Left lung (tissue), 4 donors: ENCODE measurements at regions not wholly inside any gene's neighbourhood (a gene's known extent, or its start where the extent isn't known, plus 50 kb on each side); places are given as distances from the start of the nearest gene placed in this dataset.

Experiments used
- ATAC-seq: fragments of 200-7000 bp; cut with Tn5 transposase; one replicate; pipeline ENCODE4 v1.9.1; 2020; ENCODE audit warnings: moderate library complexity
- DNase-seq, 4 donors: peaks; one replicate each; pipeline ENCODE4 v3.0.0-alpha.2; 2013 to 2020
- H3K27ac ChIP-seq, 2 donors: fragments of 200-600 bp; sonication (generic) in 1 of 2; one replicate each; pipeline versions ENCODE4 v1.5.0 to v1.8.0; 2020 to 2021
- H3K27me3 ChIP-seq, 2 donors: fragments of 200-600 bp; sonication (generic) in 1 of 2; one replicate each; pipeline versions ENCODE4 v1.5.0 to v1.8.0; 2020 to 2021
- H3K36me3 ChIP-seq, 2 donors: fragments of 200-600 bp; sonication (generic) in 1 of 2; one replicate each; pipeline versions ENCODE4 v1.5.0 to v1.8.0; 2020 to 2021
- H3K4me1 ChIP-seq, 2 donors: fragments of 200-600 bp; one replicate each; pipeline ENCODE4 v1.8.0; 2021
- H3K4me3 ChIP-seq, 2 donors: fragments of 200-600 bp; sonication (generic) in 1 of 2; one replicate each; pipeline versions ENCODE4 v1.5.0 to v1.8.0; 2020 to 2021; ENCODE audit warnings: mild to moderate bottlenecking in 1 of 2
- H3K9me3 ChIP-seq, 2 donors: fragments of 200-600 bp; sonication (generic) in 1 of 2; one replicate each; pipeline versions ENCODE4 v1.5.0 to v1.8.0; 2020 to 2021
- intact Hi-C, 2 donors: fragments of 100-400 bp; cut with DNase I; formaldehyde crosslinking; loops; one replicate each; pipeline versions ENCODE4 v1.11.2 to v1.14.2; 2022
- TF ChIP-seq, protein P1 (sequence below), 2 donors: fragments of 200-600 bp; sonication (generic) in 1 of 2; IDR thresholded peaks; one replicate each; pipeline versions ENCODE4 v1.5.0 to v1.8.0; 2021; ENCODE audit warnings: antibody characterized with exemption in 2 of 2
- donor health status: DM: no; HTN: yes; CAD: no.
- donor health status: DM: no; HTN: no; CAD: no.

DNA sequence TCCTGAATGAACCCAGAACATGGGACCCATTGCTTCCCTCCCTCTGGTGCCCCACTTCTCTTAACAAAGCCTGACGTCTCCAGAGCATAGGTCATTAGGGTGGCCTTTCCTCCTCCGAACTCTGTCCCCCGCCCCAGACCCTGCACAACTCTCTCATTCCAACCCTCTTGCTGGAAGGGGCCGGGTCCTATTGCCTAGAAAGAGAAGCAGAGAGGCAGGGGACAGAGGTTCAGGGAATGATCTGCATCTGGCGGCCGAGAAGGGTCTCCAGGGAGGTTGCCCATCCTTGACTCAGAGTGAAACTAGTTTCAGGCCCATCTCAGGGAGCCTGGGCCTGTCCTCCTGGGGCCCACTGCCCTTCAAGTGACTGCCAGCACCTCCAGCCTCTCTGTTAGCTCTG lies 79.0 kb downstream of the LINGO1 start:
- intact Hi-C loops = no loop called here
- Histone ChIP-seq H3K4me3 (no peak overlapping the region), H3K27ac (no peak overlapping the region), H3K9me3 (no peaks in the 10 kb centered on the region), H3K36me3 (no peaks in the 10 kb centered on the region), H3K27me3 (no peaks in the 10 kb centered on the region), H3K4me1 (no peaks in the 10 kb centered on the region)
- TF ChIP-seq, protein P1, sequence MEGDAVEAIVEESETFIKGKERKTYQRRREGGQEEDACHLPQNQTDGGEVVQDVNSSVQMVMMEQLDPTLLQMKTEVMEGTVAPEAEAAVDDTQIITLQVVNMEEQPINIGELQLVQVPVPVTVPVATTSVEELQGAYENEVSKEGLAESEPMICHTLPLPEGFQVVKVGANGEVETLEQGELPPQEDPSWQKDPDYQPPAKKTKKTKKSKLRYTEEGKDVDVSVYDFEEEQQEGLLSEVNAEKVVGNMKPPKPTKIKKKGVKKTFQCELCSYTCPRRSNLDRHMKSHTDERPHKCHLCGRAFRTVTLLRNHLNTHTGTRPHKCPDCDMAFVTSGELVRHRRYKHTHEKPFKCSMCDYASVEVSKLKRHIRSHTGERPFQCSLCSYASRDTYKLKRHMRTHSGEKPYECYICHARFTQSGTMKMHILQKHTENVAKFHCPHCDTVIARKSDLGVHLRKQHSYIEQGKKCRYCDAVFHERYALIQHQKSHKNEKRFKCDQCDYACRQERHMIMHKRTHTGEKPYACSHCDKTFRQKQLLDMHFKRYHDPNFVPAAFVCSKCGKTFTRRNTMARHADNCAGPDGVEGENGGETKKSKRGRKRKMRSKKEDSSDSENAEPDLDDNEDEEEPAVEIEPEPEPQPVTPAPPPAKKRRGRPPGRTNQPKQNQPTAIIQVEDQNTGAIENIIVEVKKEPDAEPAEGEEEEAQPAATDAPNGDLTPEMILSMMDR (IDR thresholded peaks at IDR 0.05) = no peak
- ATAC-seq = no peak
- DNase-seq = peak in 1 of 4 donors; percentile 43

DNA sequence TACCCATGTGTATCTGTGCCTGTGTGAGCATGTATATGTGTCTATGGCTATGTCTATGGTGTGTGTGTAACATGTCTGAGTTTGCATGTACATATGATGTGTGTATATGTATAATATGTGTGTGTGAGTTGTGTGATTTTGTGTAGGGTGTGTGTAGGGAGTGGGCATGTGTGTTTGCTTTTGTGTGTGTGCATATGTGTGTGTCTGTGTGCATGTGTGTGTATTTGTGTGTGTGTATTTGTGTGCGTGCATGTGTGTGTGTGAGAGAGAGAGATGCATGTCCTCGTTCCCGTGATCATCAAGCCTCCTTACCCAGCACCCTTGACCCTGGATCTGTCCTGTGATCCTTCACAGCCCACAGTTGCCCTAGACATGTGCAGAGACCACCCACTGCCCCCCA lies 79.5 kb downstream of the LINGO1 start:
- DNase-seq (no peak), ATAC-seq (no peak)
- H3K27me3 ChIP-seq = no peaks in the 10 kb centered on the region
- H3K9me3 ChIP-seq = no peaks in the 10 kb centered on the region
- H3K27ac ChIP-seq = no peak overlapping the region
- intact Hi-C loops = no loop called here
- no peaks in the 10 kb centered on the region for H3K36me3 ChIP-seq
- TF ChIP-seq, protein P1 (IDR thresholded peaks at IDR 0.05) = no peak
- no peaks in the 10 kb centered on the region for H3K4me1 ChIP-seq
- H3K4me3 ChIP-seq = no peak overlapping the region

DNA sequence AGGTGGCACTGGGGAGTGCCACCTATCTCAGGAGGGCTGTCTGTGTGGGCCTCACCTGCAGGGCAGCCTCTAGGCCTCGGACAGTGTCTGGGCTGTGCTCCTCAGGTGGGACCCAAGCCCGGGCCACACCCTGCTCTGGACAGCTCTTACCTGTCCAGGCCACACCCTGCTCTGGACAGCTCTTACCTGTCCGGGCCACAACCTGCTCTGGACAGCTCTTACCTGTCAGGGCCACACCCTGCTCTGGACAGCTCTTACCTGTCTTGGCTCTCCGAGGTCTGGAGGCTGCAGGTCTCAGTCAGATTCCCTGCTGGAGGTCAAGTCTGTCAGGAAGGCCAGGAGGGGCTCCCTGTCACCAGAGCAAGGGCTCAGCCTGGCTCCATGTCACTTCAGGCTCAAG lies 80.6 kb downstream of the LINGO1 start:
- no peaks in the 10 kb centered on the region for H3K9me3 ChIP-seq
- ATAC-seq (peak; percentile 35), DNase-seq (peak in 1 of 4 donors; percentile 50)
- H3K4me3 ChIP-seq = no peak overlapping the region
- H3K27me3 ChIP-seq = no peaks in the 10 kb centered on the region
- no peaks in the 10 kb centered on the region for H3K36me3 ChIP-seq
- TF ChIP-seq, protein P1 (IDR thresholded peaks at IDR 0.05) = no peak
- no peaks in the 10 kb centered on the region for H3K4me1 ChIP-seq
- no peak overlapping the region for H3K27ac ChIP-seq
- intact Hi-C loops = no loop called here

DNA sequence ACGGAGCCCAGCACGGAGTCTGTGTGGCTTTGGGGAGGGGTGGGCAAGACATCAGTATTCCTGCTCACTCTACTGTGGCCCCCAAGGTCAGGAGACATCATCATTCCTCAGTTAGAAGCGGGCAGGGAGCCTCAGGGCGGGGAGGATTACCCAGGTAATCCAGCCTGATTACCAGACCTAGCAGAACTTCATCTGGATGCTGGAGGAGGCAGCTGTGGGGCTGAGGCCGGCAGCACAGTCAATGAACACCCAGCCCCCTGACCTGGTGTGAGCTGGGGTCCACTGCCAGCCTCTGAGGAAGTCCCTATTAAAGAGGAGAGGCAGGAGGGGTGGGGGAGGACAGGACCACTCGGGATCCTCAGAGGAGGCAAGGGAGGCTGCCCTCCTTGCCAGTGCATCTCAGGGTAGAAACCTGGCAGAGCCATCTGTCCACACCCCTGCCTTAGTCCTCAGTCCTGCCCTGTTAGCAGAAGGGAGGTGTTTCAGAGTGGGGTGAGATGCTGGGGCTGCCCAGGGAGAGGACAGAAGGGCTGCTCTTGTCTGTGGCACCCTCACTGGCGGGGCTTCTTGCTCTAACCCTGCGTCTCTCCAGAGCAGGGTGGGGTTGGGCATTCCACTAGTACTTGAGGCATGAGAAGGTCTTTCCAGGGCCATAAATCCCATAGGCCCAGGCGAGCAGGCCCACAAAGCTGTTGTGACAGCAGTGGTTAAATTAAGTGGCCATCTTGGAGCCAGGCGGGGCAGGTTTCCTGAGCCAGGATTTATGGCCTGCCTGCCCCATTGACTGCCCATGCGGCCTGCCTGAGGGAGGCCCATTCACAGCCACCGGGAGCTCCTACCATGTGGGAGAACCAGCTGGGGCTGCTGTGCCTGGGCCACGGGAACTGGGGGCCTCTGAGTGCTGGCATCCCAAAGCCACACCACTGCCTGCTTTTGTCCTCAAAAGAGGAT lies 82.1 kb downstream of the LINGO1 start:
- intact Hi-C loops = no loop called here
- TF ChIP-seq, protein P1 (IDR thresholded peaks at IDR 0.05) = no peak
- no peak overlapping the region for H3K27ac ChIP-seq
- ATAC-seq (peak; percentile 4), DNase-seq (no peak)
- H3K27me3 ChIP-seq = no peaks in the 10 kb centered on the region
- H3K4me3 ChIP-seq = no peak overlapping the region
- H3K36me3 ChIP-seq = no peaks in the 10 kb centered on the region
- no peaks in the 10 kb centered on the region for H3K4me1 ChIP-seq
- no peaks in the 10 kb centered on the region for H3K9me3 ChIP-seq

DNA sequence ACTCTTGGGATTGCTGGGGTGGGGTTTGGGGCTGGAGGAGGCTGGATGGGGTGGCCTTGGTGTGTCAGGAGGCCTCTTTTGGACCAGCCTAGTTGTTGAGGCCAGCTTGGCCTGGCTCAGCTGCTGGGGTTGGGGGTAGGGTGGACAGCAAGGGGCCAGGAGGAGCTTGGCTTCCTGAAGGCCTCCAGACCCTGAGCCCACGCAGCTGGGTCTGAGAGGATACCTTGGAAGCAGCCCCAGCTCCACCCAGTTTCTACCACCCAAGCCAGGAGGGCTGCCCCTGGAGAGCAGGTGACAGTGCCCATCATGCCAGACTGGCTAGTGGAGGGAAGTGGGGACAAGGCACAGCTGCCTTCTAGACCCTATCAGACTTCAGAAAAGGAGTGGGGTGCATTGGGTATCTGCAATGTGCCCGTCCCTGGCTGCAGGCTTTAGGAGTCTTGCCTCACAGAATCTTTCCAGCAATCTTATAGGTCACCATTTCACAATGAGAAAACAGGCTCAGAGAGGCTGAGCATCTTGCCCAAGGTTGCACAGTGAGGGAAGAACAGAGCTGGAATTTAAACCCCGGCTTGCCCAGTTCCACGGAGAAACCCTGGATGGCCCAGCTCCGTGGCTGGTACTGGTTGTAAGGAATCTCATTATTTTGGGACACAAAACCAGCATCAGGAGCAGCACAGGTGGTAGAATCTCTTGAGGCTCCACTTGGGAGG lies 83.0 kb downstream of the LINGO1 start:
- ATAC-seq = no peak
- intact Hi-C loops = loop anchor here in 1 of 2 donors (10.0 kb wide), 1 partner anchor 435 kb away; no protein-coding TSS in a partner anchor
- no peaks in the 10 kb centered on the region for H3K27me3 ChIP-seq
- no peaks in the 10 kb centered on the region for H3K36me3 ChIP-seq
- no peak for DNase-seq
- H3K27ac ChIP-seq = no peak overlapping the region
- no peaks in the 10 kb centered on the region for H3K9me3 ChIP-seq
- TF ChIP-seq, protein P1 (IDR thresholded peaks at IDR 0.05) = no peak
- H3K4me3 ChIP-seq = no peak overlapping the region
- no peaks in the 10 kb centered on the region for H3K4me1 ChIP-seq
